SK-N-SH treated with all-trans-retinoic acid at 6 μM for 48 hours (cell line): ENCODE measurements at regions not wholly inside any gene's neighbourhood (a gene's known extent, or its start where the extent isn't known, plus 50 kb on each side); places are given as distances from the start of the nearest gene placed in this dataset.

Experiments used
- ATAC-seq: fragments of 200-7000 bp; cut with Tn5 transposase; 3 replicates; pipeline ENCODE4 v1.9.1; 2020; ENCODE audit warnings: mild to moderate bottlenecking, moderate library complexity
- ARNTL ChIP-seq: fragments of 450-650 bp; formaldehyde crosslinking; IDR thresholded peaks from 2 replicates; pipeline ENCODE4 v1.5.0; 2020; ENCODE audit warnings: low read depth, mild to moderate bottlenecking, moderate library complexity, borderline replicate concordance
- BACH2 ChIP-seq: fragments of 250-450 bp; sonication (Bioruptor Pico); IDR thresholded peaks from 2 replicates; pipeline ENCODE4 v1.9.0; 2021; ENCODE audit warnings: mild to moderate bottlenecking, borderline replicate concordance
- CREB5 ChIP-seq: fragments of 250-450 bp; sonication (Bioruptor Pico); IDR thresholded peaks from 2 replicates; pipeline ENCODE4 v1.5.1; 2020; ENCODE audit warnings: low read depth, mild to moderate bottlenecking, moderate library complexity
- CSDC2 ChIP-seq: fragments of 250-450 bp; sonication (Bioruptor Pico); IDR thresholded peaks from 2 replicates; pipeline ENCODE4 v1.5.0; 2020; ENCODE audit warnings: mild to moderate bottlenecking, moderate library complexity
- CSRNP3 ChIP-seq: fragments of 250-450 bp; sonication (Bioruptor Pico); IDR thresholded peaks from 2 replicates; pipeline ENCODE4 v1.5.1; 2021; ENCODE audit warnings: mild to moderate bottlenecking, moderate library complexity
- ESRRG ChIP-seq: fragments of 250-450 bp; sonication (Bioruptor Pico); IDR thresholded peaks from 2 replicates; pipeline ENCODE4 v1.6.1; 2021; ENCODE audit warnings: mild to moderate bottlenecking
- GLIS3 ChIP-seq: fragments of 250-450 bp; sonication (Bioruptor Pico); IDR thresholded peaks from 2 replicates; pipeline ENCODE4 v1.5.0; 2020; ENCODE audit warnings: mild to moderate bottlenecking, moderate library complexity
- ISL1 ChIP-seq: fragments of 250-450 bp; sonication (Bioruptor Pico); IDR thresholded peaks from 2 replicates; pipeline ENCODE4 v2.1.2; 2022; ENCODE audit warnings: mild to moderate bottlenecking, moderate library complexity
- OSR1 ChIP-seq: fragments of 250-450 bp; sonication (Bioruptor Pico); IDR thresholded peaks from 2 replicates; pipeline ENCODE4 v1.8.0; 2022; ENCODE audit warnings: moderate library complexity, mild to moderate bottlenecking, inconsistent platforms
- PATZ1 ChIP-seq: fragments of 250-450 bp; sonication (Bioruptor Pico); IDR thresholded peaks from 2 replicates; pipeline ENCODE4 v1.8.0; 2020; ENCODE audit warnings: mild to moderate bottlenecking, moderate library complexity, borderline replicate concordance
- POU6F1 ChIP-seq: fragments of 250-450 bp; sonication (Bioruptor Pico); IDR thresholded peaks from 2 replicates; pipeline ENCODE4 v1.8.0; 2021; ENCODE audit warnings: low read depth, mild to moderate bottlenecking, moderate library complexity, borderline replicate concordance
- PPARA ChIP-seq: fragments of 250-450 bp; sonication (Bioruptor Pico); IDR thresholded peaks from 2 replicates; pipeline ENCODE4 v1.5.0; 2020; ENCODE audit warnings: mild to moderate bottlenecking, borderline replicate concordance
- RARB ChIP-seq: fragments of 250-450 bp; sonication (Bioruptor Pico); IDR thresholded peaks from 2 replicates; pipeline ENCODE4 v1.8.0; 2021; ENCODE audit warnings: mild to moderate bottlenecking, moderate library complexity
- SNAI2 ChIP-seq: fragments of 250-450 bp; sonication (Bioruptor Pico); IDR thresholded peaks from 2 replicates; pipeline ENCODE4 v1.5.0; 2020; ENCODE audit warnings: mild to moderate bottlenecking, moderate library complexity
- TCF4 ChIP-seq: fragments of 250-450 bp; sonication (Bioruptor Pico); IDR thresholded peaks from 2 replicates; pipeline ENCODE4 v1.8.0; 2021; ENCODE audit warnings: mild to moderate bottlenecking, moderate library complexity, borderline replicate concordance
- TOX ChIP-seq: fragments of 250-450 bp; sonication (Bioruptor Pico); IDR thresholded peaks from 2 replicates; pipeline ENCODE4 v1.8.0; 2021; ENCODE audit warnings: mild to moderate bottlenecking, moderate library complexity, borderline replicate concordance
- TSHZ2 ChIP-seq: fragments of 250-450 bp; sonication (Bioruptor Pico); IDR thresholded peaks from 2 replicates; pipeline ENCODE4 v1.5.0; 2020; ENCODE audit warnings: mild to moderate bottlenecking, moderate library complexity
- ZFP3 ChIP-seq: fragments of 250-450 bp; sonication (Bioruptor Pico); IDR thresholded peaks from 2 replicates; pipeline ENCODE4 v1.5.0; 2020; ENCODE audit warnings: mild to moderate bottlenecking, moderate library complexity
- ZFP30 ChIP-seq: fragments of 450-650 bp; formaldehyde crosslinking; IDR thresholded peaks from 2 replicates; pipeline ENCODE4 v1.5.0; 2022; ENCODE audit warnings: mild to moderate bottlenecking, moderate library complexity
- ZNF565 ChIP-seq: fragments of 450-650 bp; formaldehyde crosslinking; conservative IDR thresholded peaks from 2 replicates; pipeline ENCODE4 v1.5.0; 2020; ENCODE audit warnings: low read depth, mild to moderate bottlenecking, moderate library complexity
- ZNF70 ChIP-seq: fragments of 450-650 bp; formaldehyde crosslinking; IDR thresholded peaks from 2 replicates; pipeline ENCODE4 v1.5.0; 2020; ENCODE audit warnings: mild to moderate bottlenecking, moderate library complexity
- ZNF8 ChIP-seq: fragments of 450-650 bp; formaldehyde crosslinking; IDR thresholded peaks from 2 replicates; pipeline ENCODE4 v1.5.0; 2020; ENCODE audit warnings: mild to moderate bottlenecking, moderate library complexity

GRCh38 chrX:51813886-51814460 is 70.7 kb downstream of the GSPT2 start:
- no peak for ATAC-seq
- TF ChIP-seq POU6F1 (CRISPR knock-in tag) (no peak), BACH2 (CRISPR knock-in tag) (no peak), PPARA (CRISPR knock-in tag) (no peak), RARB (CRISPR knock-in tag) (no peak), CREB5 (no peak), ZFP30 (CRISPR knock-in tag) (no peak), ZNF565 (CRISPR knock-in tag) (no peak), PATZ1 (CRISPR knock-in tag) (no peak), ESRRG (CRISPR knock-in tag) (no peak), TOX (CRISPR knock-in tag) (no peak)

GRCh38 chrX:51824061-51824460 is 69.4 kb upstream of the MAGED1 start:
- ATAC-seq: no peak
- no peak for TF ChIP-seq SNAI2
- no peak for TF ChIP-seq ARNTL (CRISPR knock-in tag)
- no peak for TF ChIP-seq BACH2 (CRISPR knock-in tag)
- no peak for TF ChIP-seq TSHZ2 (CRISPR knock-in tag)
- no peak for TF ChIP-seq RARB (CRISPR knock-in tag)
- TF ChIP-seq CSRNP3 (CRISPR knock-in tag): no peak
- no peak for TF ChIP-seq CREB5
- TF ChIP-seq CSDC2 (CRISPR knock-in tag): no peak
- no peak for TF ChIP-seq ZFP30 (CRISPR knock-in tag)
- no peak for TF ChIP-seq PATZ1 (CRISPR knock-in tag)
- TF ChIP-seq GLIS3 (CRISPR knock-in tag): no peak
- no peak for TF ChIP-seq OSR1 (CRISPR knock-in tag)
- no peak for TF ChIP-seq POU6F1 (CRISPR knock-in tag)
- no peak for TF ChIP-seq TCF4 (CRISPR knock-in tag)
- TF ChIP-seq ZNF70 (CRISPR knock-in tag): no peak
- TF ChIP-seq ISL1 (CRISPR knock-in tag): no peak
- TF ChIP-seq TOX (CRISPR knock-in tag): no peak
- no peak for TF ChIP-seq ZFP3
- no peak for TF ChIP-seq ZNF8
- TF ChIP-seq ZNF565 (CRISPR knock-in tag): no peak
